Peyer's patch (tissue), 4 donors: ENCODE measurements at regions not wholly inside any gene's neighbourhood (a gene's known extent, or its start where the extent isn't known, plus 50 kb on each side); places are given as distances from the start of the nearest gene placed in this dataset.

Experiments used
- DNase-seq, 3 donors: peaks; one replicate each; pipeline ENCODE4 v3.0.0-alpha.2; 2017 to 2019
- H3K27ac ChIP-seq, 4 donors: fragments of 200-600 bp; sonication (generic); one replicate each; pipeline ENCODE4 v1.5.1; 2016 to 2019
- H3K27me3 ChIP-seq, 2 donors: fragments of 200-600 bp; sonication (generic); one replicate each; pipeline ENCODE4 v1.5.1; 2019
- H3K36me3 ChIP-seq, 3 donors: fragments of 200-600 bp; sonication (generic); one replicate each; pipeline ENCODE4 v1.5.1; 2016 to 2019
- H3K4me1 ChIP-seq, 4 donors: fragments of 200-600 bp; sonication (generic); one replicate each; pipeline ENCODE4 v1.5.1; 2016 to 2019
- H3K4me3 ChIP-seq, 4 donors: fragments of 200-600 bp; sonication (generic); 1 replicate in 3 of 4; 2 replicates in 1 of 4; pipeline ENCODE4 v1.5.1; 2016 to 2019; ENCODE audit warnings: mild to moderate bottlenecking in 1 of 4
- H3K9me3 ChIP-seq, 4 donors: fragments of 200-600 bp; sonication (generic); one replicate each; pipeline ENCODE4 v1.5.1; 2016 to 2019; ENCODE audit warnings: mild to moderate bottlenecking in 1 of 4
- CTCF ChIP-seq, 6 experiments: fragments of 450-650 bp in 4 of 6; fragments of 200-600 bp in 2 of 6; sonication (generic) in 1 of 6; IDR thresholded peaks; one replicate each; pipeline ENCODE4 v1.5.1; 2017 to 2019; ENCODE audit warnings: antibody characterized with exemption in 6 of 6, mild to moderate bottlenecking in 3 of 6, moderate library complexity in 1 of 6
- POLR2A ChIP-seq, 2 donors: fragments of 450-650 bp; IDR thresholded peaks; one replicate each; pipeline ENCODE4 v1.5.1; 2017; ENCODE audit warnings: antibody characterized with exemption in 2 of 2, mild to moderate bottlenecking in 2 of 2, moderate library complexity in 2 of 2

DNA sequence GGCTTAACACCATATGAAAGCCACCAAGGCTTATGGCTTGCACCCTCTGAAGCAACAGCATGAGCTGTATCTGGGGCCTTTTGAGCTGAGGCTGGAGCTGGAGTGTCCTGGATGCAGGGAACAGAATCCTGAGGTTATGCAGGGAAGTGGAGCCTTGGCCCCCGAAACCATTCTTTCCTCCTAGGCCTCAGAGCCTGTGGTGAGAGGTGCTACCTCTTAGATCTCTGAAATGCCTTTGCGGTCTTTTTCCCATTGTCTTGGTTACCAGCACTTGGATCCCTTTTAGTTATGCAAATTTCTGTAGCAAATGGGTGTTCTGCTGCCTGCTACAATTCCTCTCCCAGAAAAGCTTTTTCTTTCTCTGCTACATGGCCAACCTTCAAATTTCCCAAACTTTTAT lies 72.7 kb upstream of the CLPB start:
- Histone ChIP-seq H3K4me1 (no peaks in the 10 kb centered on the region), H3K27ac (no peak overlapping the region), H3K4me3 (no peak overlapping the region), H3K9me3 (peaks cover 0 to 13% (median 6%) of the 10 kb centered on the region in 4 donors), H3K36me3 (no peaks in the 10 kb centered on the region), H3K27me3 (no peaks in the 10 kb centered on the region)
- TF ChIP-seq CTCF (IDR thresholded peaks at IDR 0.05), result no peak
- no peak for TF ChIP-seq POLR2A (IDR thresholded peaks at IDR 0.05)
- DNase-seq, result no peak

DNA sequence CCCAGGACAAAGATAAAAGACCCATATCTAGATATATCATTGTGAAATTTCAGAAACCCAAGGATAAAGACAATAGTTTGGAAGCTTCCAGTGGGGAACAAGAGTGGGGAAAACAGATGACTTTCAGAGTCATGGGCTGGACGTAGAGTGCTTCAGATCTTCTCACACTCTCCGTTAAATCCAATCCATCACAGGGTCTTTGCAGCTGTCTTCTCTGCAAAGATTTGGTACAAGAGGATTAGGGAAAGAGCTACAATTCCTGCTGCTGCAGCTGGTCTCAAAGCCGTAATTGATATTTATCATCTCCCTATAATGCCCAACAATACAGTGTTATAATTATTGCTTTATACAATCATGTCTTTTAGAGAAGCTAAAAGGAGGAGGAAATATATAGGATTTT lies 63.4 kb upstream of the CLPB start:
- Histone ChIP-seq H3K4me1 (no peaks in the 10 kb centered on the region), H3K9me3 (peaks cover 0 to 10% (median 3%) of the 10 kb centered on the region in 4 donors), H3K27ac (no peak overlapping the region), H3K27me3 (no peaks in the 10 kb centered on the region), H3K36me3 (no peaks in the 10 kb centered on the region), H3K4me3 (no peak overlapping the region)
- no peak for DNase-seq
- no peak for TF ChIP-seq CTCF (IDR thresholded peaks at IDR 0.05)
- TF ChIP-seq POLR2A (IDR thresholded peaks at IDR 0.05), result no peak

- Histone ChIP-seq H3K9me3 (no peaks in the 10 kb centered on the region), H3K27ac (no peak overlapping the region), H3K36me3 (no peaks in the 10 kb centered on the region), H3K27me3 (no peaks in the 10 kb centered on the region), H3K4me1 (no peaks in the 10 kb centered on the region), H3K4me3 (no peak overlapping the region)
- DNase-seq, result no peak
- TF ChIP-seq POLR2A (IDR thresholded peaks at IDR 0.05) (no peak), CTCF (IDR thresholded peaks at IDR 0.05) (no peak)
Measured at GRCh38 chr11:72494109-72494429, 59.7 kb upstream of the CLPB start.

GRCh38 chr11:72493426-72494108 lies 59.2 kb upstream of the CLPB start:
- DNase-seq, result no peak
- TF ChIP-seq POLR2A (IDR thresholded peaks at IDR 0.05), result no peak
- TF ChIP-seq CTCF (IDR thresholded peaks at IDR 0.05), result no peak
- H3K36me3 ChIP-seq, result no peaks in the 10 kb centered on the region
- no peaks in the 10 kb centered on the region for H3K9me3 ChIP-seq
- no peaks in the 10 kb centered on the region for H3K27me3 ChIP-seq
- H3K4me3 ChIP-seq, result no peak overlapping the region
- H3K4me1 ChIP-seq, result no peaks in the 10 kb centered on the region
- H3K27ac ChIP-seq, result no peak overlapping the region

DNA sequence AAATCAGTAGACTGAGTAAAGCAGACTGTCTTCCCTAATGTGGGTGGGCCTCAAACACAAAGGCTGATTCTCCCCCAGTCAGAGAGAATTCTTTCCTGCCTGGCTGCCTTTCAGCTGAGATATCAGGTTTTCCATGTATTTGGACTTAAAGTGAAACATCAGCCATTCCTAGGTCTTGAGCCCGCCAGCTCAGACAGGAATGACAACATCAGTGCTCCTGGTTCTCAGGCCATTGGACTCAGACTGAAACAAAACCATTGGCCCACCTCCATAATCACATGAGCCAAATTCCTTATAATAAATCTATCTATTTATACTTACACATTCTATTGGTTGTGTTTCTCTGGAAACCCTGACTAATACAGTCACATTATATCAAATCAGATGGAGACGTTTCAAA lies 56.7 kb upstream of the CLPB start:
- no peaks in the 10 kb centered on the region for H3K36me3 ChIP-seq
- H3K4me1 ChIP-seq, result no peaks in the 10 kb centered on the region
- H3K27ac ChIP-seq, result no peak overlapping the region
- no peak for DNase-seq
- H3K4me3 ChIP-seq, result no peak overlapping the region
- no peaks in the 10 kb centered on the region for H3K27me3 ChIP-seq
- no peaks in the 10 kb centered on the region for H3K9me3 ChIP-seq
- TF ChIP-seq CTCF (IDR thresholded peaks at IDR 0.05) (no peak), POLR2A (IDR thresholded peaks at IDR 0.05) (no peak)
